H1 (cell line): ENCODE measurements at regions not wholly inside any gene's neighbourhood (a gene's known extent, or its start where the extent isn't known, plus 50 kb on each side); places are given as distances from the start of the nearest gene placed in this dataset.

Source experiments
- CHD7 ChIP-seq: fragments of 300-600 bp; sonication (generic); IDR thresholded peaks from 2 replicates; pipeline ENCODE4 v1.7.1; 2012; ENCODE audit warnings: low read length, moderate library complexity, mild to moderate bottlenecking, inconsistent platforms; ENCODE audit not compliant: insufficient replicate concordance
- CTBP2 ChIP-seq: IDR thresholded peaks from 2 replicates; pipeline ENCODE4 v1.7.0; 2011; ENCODE audit warnings: borderline replicate concordance, mild to moderate bottlenecking, moderate library complexity, mixed read lengths, low read length; ENCODE audit not compliant: insufficient read depth, insufficient read length
- SIN3A ChIP-seq, 2 experiments: IDR thresholded peaks in 1 of 2; conservative IDR thresholded peaks in 1 of 2; 2 replicates each; pipeline ENCODE4 v1.6.1; 2011 to 2012; ENCODE audit warnings: low read length in 2 of 2, improper control_type of control experiment in 1 of 2, low read depth in 1 of 2, mild to moderate bottlenecking in 1 of 2

DNA sequence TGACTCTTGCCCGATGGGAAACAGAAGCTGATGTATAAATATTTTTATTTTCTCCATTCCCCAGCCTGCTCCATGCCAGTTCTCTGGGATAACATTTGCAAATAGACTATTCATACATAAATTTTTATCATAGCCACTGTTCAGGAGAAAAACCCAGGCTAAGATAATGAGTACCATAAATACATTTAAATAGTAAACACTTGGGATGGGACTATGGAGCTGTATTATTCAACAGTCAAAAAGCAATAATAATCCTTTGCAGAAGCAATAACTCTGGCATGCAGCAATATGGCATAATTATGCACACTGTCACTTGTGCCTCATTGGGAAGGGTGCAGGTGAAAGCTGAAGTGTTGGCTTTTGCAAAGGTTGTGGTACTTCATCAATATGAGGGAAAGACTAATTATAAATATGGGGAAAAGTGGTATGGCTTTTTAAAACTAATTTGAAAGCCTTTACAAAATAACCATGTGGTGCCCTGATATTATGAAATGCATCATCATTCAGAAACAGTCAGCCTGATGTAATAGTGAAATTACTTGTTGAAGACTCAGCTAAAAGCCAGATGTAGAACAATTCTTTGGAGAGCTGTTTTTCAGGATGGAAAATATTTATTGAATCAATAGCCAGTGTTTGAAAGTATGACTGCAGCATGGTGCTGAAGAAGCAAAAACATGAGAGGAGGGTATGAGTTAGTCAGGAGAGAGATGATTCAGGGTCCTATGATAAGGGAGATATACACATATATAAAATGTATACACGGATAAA, 2476.7 kb downstream of the PCDH9 start (continued):
- no peak for TF ChIP-seq CHD7
- TF ChIP-seq CTBP2: no peak
- TF ChIP-seq SIN3A (conservative IDR thresholded peaks at IDR 0.05 in 1 of 2, IDR thresholded peaks at IDR 0.05 in 1 of 2; ENCODE audit: low read depth in 1 of 2, low read length in 2 of 2): no peak
